Breast epithelium (tissue), 3 donors: ENCODE measurements at regions not wholly inside any gene's neighbourhood (a gene's known extent, or its start where the extent isn't known, plus 50 kb on each side); places are given as distances from the start of the nearest gene placed in this dataset.

Experiments used
- POLR2A ChIP-seq: fragments of 450-650 bp; IDR thresholded peaks from one replicate; pipeline ENCODE4 v1.6.1; 2016; ENCODE audit warnings: antibody characterized with exemption, mild to moderate bottlenecking, moderate library complexity
- TF ChIP-seq, protein P1 (sequence below), 3 donors: fragments of 450-650 bp; IDR thresholded peaks; one replicate each; pipeline ENCODE4 v1.5.1; 2016 to 2017; ENCODE audit warnings: antibody characterized with exemption in 3 of 3, mild to moderate bottlenecking in 3 of 3, moderate library complexity in 3 of 3

DNA sequence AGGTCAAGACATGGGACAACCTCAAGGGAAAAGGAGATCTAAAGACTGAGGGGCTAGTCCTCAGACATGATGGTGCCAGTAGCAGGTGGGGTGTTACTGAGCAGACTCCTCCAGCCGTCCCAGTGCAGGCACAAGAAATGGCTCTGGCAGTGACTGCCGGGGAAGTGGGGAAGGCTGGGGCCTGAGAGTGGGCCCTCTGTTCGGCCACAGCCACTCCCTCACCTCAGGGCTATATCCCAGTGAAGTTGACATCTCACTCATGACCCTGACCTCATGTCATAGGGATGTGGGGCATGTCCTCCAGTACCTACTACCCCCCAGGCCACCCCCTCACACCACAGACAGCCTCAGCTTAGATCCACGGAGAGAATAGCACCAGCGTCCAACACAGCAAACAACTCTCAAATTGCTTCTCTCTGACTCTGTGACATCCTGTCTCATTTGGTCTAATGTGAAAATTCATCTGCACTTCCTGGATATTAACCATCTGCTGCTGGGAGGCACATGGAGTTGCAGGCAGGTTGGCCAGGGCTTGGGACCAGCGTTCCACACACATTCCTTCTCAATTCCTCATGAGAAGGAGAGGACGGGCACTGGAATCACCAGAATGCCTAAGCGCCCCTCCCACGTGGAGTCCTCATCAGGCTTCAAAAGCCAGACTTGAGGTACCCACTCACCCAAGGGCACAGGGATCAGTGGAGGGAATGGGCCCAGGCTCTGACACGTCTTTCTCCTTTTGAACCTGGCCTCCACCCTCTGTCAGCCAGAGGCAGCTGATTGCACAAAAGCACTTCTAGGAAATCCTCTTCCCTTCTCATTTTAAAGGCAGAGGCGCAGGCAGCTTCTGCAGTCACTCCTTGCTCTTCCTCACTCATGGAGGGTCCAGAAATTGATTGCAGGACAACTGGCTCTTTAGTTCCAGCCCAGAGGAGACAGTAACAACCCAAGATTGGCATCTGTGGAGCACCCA, 163.6 kb upstream of the CST7 start:
- TF ChIP-seq, protein P1, sequence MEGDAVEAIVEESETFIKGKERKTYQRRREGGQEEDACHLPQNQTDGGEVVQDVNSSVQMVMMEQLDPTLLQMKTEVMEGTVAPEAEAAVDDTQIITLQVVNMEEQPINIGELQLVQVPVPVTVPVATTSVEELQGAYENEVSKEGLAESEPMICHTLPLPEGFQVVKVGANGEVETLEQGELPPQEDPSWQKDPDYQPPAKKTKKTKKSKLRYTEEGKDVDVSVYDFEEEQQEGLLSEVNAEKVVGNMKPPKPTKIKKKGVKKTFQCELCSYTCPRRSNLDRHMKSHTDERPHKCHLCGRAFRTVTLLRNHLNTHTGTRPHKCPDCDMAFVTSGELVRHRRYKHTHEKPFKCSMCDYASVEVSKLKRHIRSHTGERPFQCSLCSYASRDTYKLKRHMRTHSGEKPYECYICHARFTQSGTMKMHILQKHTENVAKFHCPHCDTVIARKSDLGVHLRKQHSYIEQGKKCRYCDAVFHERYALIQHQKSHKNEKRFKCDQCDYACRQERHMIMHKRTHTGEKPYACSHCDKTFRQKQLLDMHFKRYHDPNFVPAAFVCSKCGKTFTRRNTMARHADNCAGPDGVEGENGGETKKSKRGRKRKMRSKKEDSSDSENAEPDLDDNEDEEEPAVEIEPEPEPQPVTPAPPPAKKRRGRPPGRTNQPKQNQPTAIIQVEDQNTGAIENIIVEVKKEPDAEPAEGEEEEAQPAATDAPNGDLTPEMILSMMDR (IDR thresholded peaks at IDR 0.05) = no peak
- no peak for TF ChIP-seq POLR2A
